ENCODE measurements at regions not wholly inside any gene's neighbourhood (a gene's known extent, or its start where the extent isn't known, plus 50 kb on each side); places are given as distances from the start of the nearest gene placed in this dataset.

GRCh38 chr2:19219060-19219459 is 139.4 kb downstream of the OSR1 start:
- Histone ChIP-seq H3K27ac (ENCODE audit: low read depth, low read length) (no peak overlapping the region), H3K4me1 (ENCODE audit: control insufficient read depth, insufficient read depth, low read length) (no peaks in the 10 kb centered on the region), H3K4me3 (ENCODE audit: low read depth, low read length) (no peak overlapping the region), H3K27me3 (ENCODE audit: control insufficient read depth, insufficient read depth, low read length) (no peaks in the 10 kb centered on the region), H3K9ac (ENCODE audit: low read depth, low read length) (no peak overlapping the region), H3K9me3 (ENCODE audit: control insufficient read depth, insufficient read depth, low read length) (no peaks in the 10 kb centered on the region), H3K36me3 (ENCODE audit: control insufficient read depth, insufficient read depth, low read length) (no peaks in the 10 kb centered on the region)

- Histone ChIP-seq H3K4me3 (ENCODE audit: low read depth, low read length) (no peak overlapping the region), H3K27me3 (ENCODE audit: control insufficient read depth, insufficient read depth, low read length) (no peaks in the 10 kb centered on the region), H3K9ac (ENCODE audit: low read depth, low read length) (no peak overlapping the region), H3K27ac (ENCODE audit: low read depth, low read length) (no peak overlapping the region), H3K9me3 (ENCODE audit: control insufficient read depth, insufficient read depth, low read length) (no peaks in the 10 kb centered on the region), H3K4me1 (ENCODE audit: control insufficient read depth, insufficient read depth, low read length) (no peaks in the 10 kb centered on the region), H3K36me3 (ENCODE audit: control insufficient read depth, insufficient read depth, low read length) (no peaks in the 10 kb centered on the region)
Measured at GRCh38 chr2:19218166-19218565, 140.3 kb downstream of the OSR1 start.

GRCh38 chr2:19216676-19217602 is 141.5 kb downstream of the OSR1 start:
- Histone ChIP-seq H3K4me3 (ENCODE audit: low read depth, low read length) (no peak overlapping the region), H3K9me3 (ENCODE audit: control insufficient read depth, insufficient read depth, low read length) (no peaks in the 10 kb centered on the region)

GRCh38 chr2:19216238-19216637 is 142.2 kb downstream of the OSR1 start:
- Histone ChIP-seq H3K4me1 (ENCODE audit: control insufficient read depth, insufficient read depth, low read length) (no peaks in the 10 kb centered on the region), H3K27me3 (ENCODE audit: control insufficient read depth, insufficient read depth, low read length) (no peaks in the 10 kb centered on the region), H3K27ac (ENCODE audit: low read depth, low read length) (no peak overlapping the region), H3K9ac (ENCODE audit: low read depth, low read length) (no peak overlapping the region), H3K4me3 (ENCODE audit: low read depth, low read length) (no peak overlapping the region), H3K36me3 (ENCODE audit: control insufficient read depth, insufficient read depth, low read length) (no peaks in the 10 kb centered on the region), H3K9me3 (ENCODE audit: control insufficient read depth, insufficient read depth, low read length) (no peaks in the 10 kb centered on the region)

More at GRCh38 chr2:19216676-19217602, 141.5 kb downstream of the OSR1 start:
- Histone ChIP-seq H3K27ac (ENCODE audit: low read depth, low read length) (no peak overlapping the region), H3K27me3 (ENCODE audit: control insufficient read depth, insufficient read depth, low read length) (no peaks in the 10 kb centered on the region), H3K9ac (ENCODE audit: low read depth, low read length) (no peak overlapping the region), H3K36me3 (ENCODE audit: control insufficient read depth, insufficient read depth, low read length) (no peaks in the 10 kb centered on the region), H3K4me1 (ENCODE audit: control insufficient read depth, insufficient read depth, low read length) (no peaks in the 10 kb centered on the region)

GRCh38 chr2:19214682-19215391 is 143.6 kb downstream of the OSR1 start:
- Histone ChIP-seq H3K9me3 (ENCODE audit: control insufficient read depth, insufficient read depth, low read length) (no peaks in the 10 kb centered on the region), H3K36me3 (ENCODE audit: control insufficient read depth, insufficient read depth, low read length) (no peaks in the 10 kb centered on the region), H3K9ac (ENCODE audit: low read depth, low read length) (no peak overlapping the region), H3K27ac (ENCODE audit: low read depth, low read length) (no peak overlapping the region), H3K4me3 (ENCODE audit: low read depth, low read length) (no peak overlapping the region), H3K4me1 (ENCODE audit: control insufficient read depth, insufficient read depth, low read length) (no peaks in the 10 kb centered on the region), H3K27me3 (ENCODE audit: control insufficient read depth, insufficient read depth, low read length) (no peaks in the 10 kb centered on the region)

- Histone ChIP-seq H3K27me3 (ENCODE audit: control insufficient read depth, insufficient read depth, low read length) (no peaks in the 10 kb centered on the region), H3K4me3 (ENCODE audit: low read depth, low read length) (no peak overlapping the region), H3K4me1 (ENCODE audit: control insufficient read depth, insufficient read depth, low read length) (no peaks in the 10 kb centered on the region), H3K9ac (ENCODE audit: low read depth, low read length) (no peak overlapping the region), H3K27ac (ENCODE audit: low read depth, low read length) (no peak overlapping the region), H3K9me3 (ENCODE audit: control insufficient read depth, insufficient read depth, low read length) (no peaks in the 10 kb centered on the region), H3K36me3 (ENCODE audit: control insufficient read depth, insufficient read depth, low read length) (no peaks in the 10 kb centered on the region)
Measured at GRCh38 chr2:19209575-19210341, 148.7 kb downstream of the OSR1 start.

GRCh38 chr2:19208479-19209199 is 149.8 kb downstream of the OSR1 start:
- Histone ChIP-seq H3K36me3 (ENCODE audit: control insufficient read depth, insufficient read depth, low read length) (no peaks in the 10 kb centered on the region), H3K9ac (ENCODE audit: low read depth, low read length) (no peak overlapping the region), H3K27ac (ENCODE audit: low read depth, low read length) (no peak overlapping the region), H3K9me3 (ENCODE audit: control insufficient read depth, insufficient read depth, low read length) (no peaks in the 10 kb centered on the region), H3K27me3 (ENCODE audit: control insufficient read depth, insufficient read depth, low read length) (no peaks in the 10 kb centered on the region), H3K4me3 (ENCODE audit: low read depth, low read length) (no peak overlapping the region), H3K4me1 (ENCODE audit: control insufficient read depth, insufficient read depth, low read length) (no peaks in the 10 kb centered on the region)

GRCh38 chr2:19207452-19207851 is 151.0 kb downstream of the OSR1 start:
- Histone ChIP-seq H3K27ac (ENCODE audit: low read depth, low read length) (no peak overlapping the region), H3K4me1 (ENCODE audit: control insufficient read depth, insufficient read depth, low read length) (no peaks in the 10 kb centered on the region), H3K36me3 (ENCODE audit: control insufficient read depth, insufficient read depth, low read length) (no peaks in the 10 kb centered on the region), H3K9ac (ENCODE audit: low read depth, low read length) (no peak overlapping the region), H3K27me3 (ENCODE audit: control insufficient read depth, insufficient read depth, low read length) (no peaks in the 10 kb centered on the region), H3K9me3 (ENCODE audit: control insufficient read depth, insufficient read depth, low read length) (no peaks in the 10 kb centered on the region), H3K4me3 (ENCODE audit: low read depth, low read length) (no peak overlapping the region)

GRCh38 chr2:19205983-19206533 is 152.4 kb downstream of the OSR1 start:
- Histone ChIP-seq H3K27ac (ENCODE audit: low read depth, low read length) (no peak overlapping the region), H3K36me3 (ENCODE audit: control insufficient read depth, insufficient read depth, low read length) (no peaks in the 10 kb centered on the region), H3K4me3 (ENCODE audit: low read depth, low read length) (no peak overlapping the region), H3K4me1 (ENCODE audit: control insufficient read depth, insufficient read depth, low read length) (no peaks in the 10 kb centered on the region), H3K9me3 (ENCODE audit: control insufficient read depth, insufficient read depth, low read length) (no peaks in the 10 kb centered on the region), H3K9ac (ENCODE audit: low read depth, low read length) (no peak overlapping the region), H3K27me3 (ENCODE audit: control insufficient read depth, insufficient read depth, low read length) (no peaks in the 10 kb centered on the region)

- Histone ChIP-seq H3K4me3 (ENCODE audit: low read depth, low read length) (no peak overlapping the region), H3K27me3 (ENCODE audit: control insufficient read depth, insufficient read depth, low read length) (no peaks in the 10 kb centered on the region), H3K9ac (ENCODE audit: low read depth, low read length) (no peak overlapping the region), H3K36me3 (ENCODE audit: control insufficient read depth, insufficient read depth, low read length) (no peaks in the 10 kb centered on the region), H3K4me1 (ENCODE audit: control insufficient read depth, insufficient read depth, low read length) (no peaks in the 10 kb centered on the region), H3K9me3 (ENCODE audit: control insufficient read depth, insufficient read depth, low read length) (no peaks in the 10 kb centered on the region), H3K27ac (ENCODE audit: low read depth, low read length) (no peak overlapping the region)
Measured at GRCh38 chr2:19203866-19204265, 154.6 kb downstream of the OSR1 start.

Data from HUES48 (cell line).